ENCODE measurements at regions not wholly inside any gene's neighbourhood (a gene's known extent, or its start where the extent isn't known, plus 50 kb on each side); places are given as distances from the start of the nearest gene placed in this dataset.
"Not testable (repeated sequence)": the region's sequence is repeated elsewhere in the genome, so short reads cannot be mapped to it uniquely, and the experiment has no call there.

DNA sequence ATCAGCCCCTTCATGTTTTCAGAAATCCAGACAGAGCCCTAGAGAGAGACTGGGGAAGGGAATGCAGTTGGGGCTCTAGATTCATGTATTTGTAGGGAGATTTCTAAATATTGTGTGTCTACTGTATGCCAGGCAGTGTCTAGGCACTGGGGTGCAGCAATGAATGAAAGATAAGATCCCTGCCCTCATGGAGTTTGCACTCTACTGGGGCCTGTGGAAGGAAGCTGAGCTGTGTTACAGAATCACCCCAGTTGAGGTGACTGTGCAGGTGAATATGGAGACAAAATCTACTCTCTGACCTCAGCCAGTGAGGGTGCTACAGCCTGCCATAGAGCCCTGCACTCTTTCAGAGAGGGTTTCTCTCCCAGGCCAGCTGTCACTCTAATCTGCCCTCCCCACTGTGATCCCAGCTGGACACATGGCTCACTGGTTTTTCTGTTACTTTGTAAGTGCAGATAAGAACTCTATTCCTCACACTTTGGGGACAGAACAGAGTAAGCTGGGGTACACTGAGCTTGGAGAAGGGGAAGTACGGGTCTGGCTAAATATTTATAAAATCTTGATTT is 69.2 kb upstream of the E2F3 start:
- Histone ChIP-seq H4K20me1 (no peaks in the 10 kb centered on the region), H3K4me2 (no peak overlapping the region), H3K9ac (no peak overlapping the region), H3K36me3 (no peaks in the 10 kb centered on the region), H3K9me3 (replicated peaks in 1 of 11) (no peaks in the 10 kb centered on the region), H3K27ac (no peak overlapping the region), H3K27me3 (no peaks in the 10 kb centered on the region), H3K4me3 (no peak overlapping the region), H3K4me1 (no peaks in the 10 kb centered on the region)
- TF ChIP-seq Cebpa-rat (IDR thresholded peaks at IDR 0.05), result no peak

DNA sequence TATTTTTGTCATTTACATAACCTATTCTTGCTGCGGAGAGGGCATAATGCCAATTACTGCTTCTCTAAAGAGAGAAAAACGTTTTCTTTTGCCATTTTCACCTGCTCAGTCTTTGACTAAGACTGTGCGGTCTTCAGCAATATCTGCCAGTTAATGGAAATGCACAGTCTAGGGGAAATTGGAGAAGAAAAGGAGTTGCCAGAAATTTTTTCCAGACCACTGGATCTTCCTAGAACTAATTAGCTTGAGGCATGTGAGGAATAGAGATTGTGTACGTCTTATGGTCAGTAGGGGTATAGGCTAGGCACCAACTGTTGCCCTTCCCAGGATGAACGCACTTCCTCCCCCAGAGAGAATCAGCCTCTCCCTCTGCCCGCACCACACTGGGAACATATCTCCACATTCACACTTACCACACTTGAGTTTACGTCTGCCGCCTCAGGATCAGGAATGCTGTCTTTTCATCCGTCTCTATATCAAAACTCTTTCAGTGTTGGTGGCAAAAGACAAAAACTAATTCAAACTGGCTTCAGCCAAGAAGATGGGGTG is 67.9 kb upstream of the E2F3 start:
- Histone ChIP-seq H3K36me3 (no peaks in the 10 kb centered on the region), H3K27ac (no peak overlapping the region), H3K27me3 (no peaks in the 10 kb centered on the region), H3K9ac (no peak overlapping the region), H3K9me3 (replicated peaks in 1 of 11) (peaks cover 0 to 4% (median under 1%) of the 10 kb centered on the region in 11 experiments; a peak in 3 of 22 replicates), H3K4me2 (no peak overlapping the region), H4K20me1 (no peaks in the 10 kb centered on the region), H3K4me3 (no peak overlapping the region), H3K4me1 (no peaks in the 10 kb centered on the region)
- TF ChIP-seq Cebpa-rat (IDR thresholded peaks at IDR 0.05), result no peak

GRCh38 chr6:20334334-20334733 is 67.3 kb upstream of the E2F3 start:
- peaks cover 0 to 8% (median 4%) of the 10 kb centered on the region in 11 experiments; a peak in 3 of 22 replicates for H3K9me3 ChIP-seq (replicated peaks in 1 of 11)
- no peaks in the 10 kb centered on the region for H4K20me1 ChIP-seq
- H3K4me1 ChIP-seq, result no peaks in the 10 kb centered on the region
- H3K27me3 ChIP-seq, result no peaks in the 10 kb centered on the region
- no peak overlapping the region for H3K9ac ChIP-seq
- no peak overlapping the region for H3K4me2 ChIP-seq
- H3K36me3 ChIP-seq, result no peaks in the 10 kb centered on the region
- no peak for TF ChIP-seq Cebpa-rat (IDR thresholded peaks at IDR 0.05)
- no peak overlapping the region for H3K4me3 ChIP-seq
- H3K27ac ChIP-seq, result no peak overlapping the region

DNA sequence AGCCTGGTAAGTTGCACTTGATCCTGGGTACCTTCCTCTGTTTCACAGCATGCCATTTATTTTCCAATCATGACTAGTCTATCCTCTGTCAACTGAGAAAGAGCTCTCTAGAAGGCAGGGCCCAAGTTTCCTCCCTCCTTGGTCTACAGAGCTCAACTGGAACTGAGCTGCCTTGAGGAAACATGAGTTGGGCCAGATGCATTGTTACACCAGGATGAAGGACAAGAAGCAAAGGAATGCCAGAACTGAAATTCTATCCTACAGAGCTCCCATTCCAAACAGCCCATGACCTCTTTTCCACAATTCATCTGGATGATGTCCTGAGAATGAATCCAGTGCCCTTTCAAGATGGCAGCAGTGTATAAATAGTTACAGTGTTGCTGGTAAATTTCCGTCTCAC is 66.7 kb upstream of the E2F3 start:
- no peaks in the 10 kb centered on the region for H3K4me1 ChIP-seq

GRCh38 chr6:20335872-20336271 is 65.8 kb upstream of the E2F3 start:
- H3K27ac ChIP-seq, result no peak overlapping the region
- no peak overlapping the region for H3K9ac ChIP-seq
- H3K4me1 ChIP-seq, result peaks cover 0 to 4% (median 0%) of the 10 kb centered on the region in 10 experiments; a peak in 2 of 20 replicates
- H3K27me3 ChIP-seq, result no peaks in the 10 kb centered on the region
- H3K36me3 ChIP-seq, result no peaks in the 10 kb centered on the region
- no peak overlapping the region for H3K4me3 ChIP-seq
- peaks cover 0 to 19% (median 4%) of the 10 kb centered on the region in 11 experiments; a peak in 5 of 22 replicates for H3K9me3 ChIP-seq (replicated peaks in 1 of 11)
- no peak for TF ChIP-seq Cebpa-rat (IDR thresholded peaks at IDR 0.05)
- no peak overlapping the region for H3K4me2 ChIP-seq
- H4K20me1 ChIP-seq, result no peaks in the 10 kb centered on the region

More for the DNA sequence above, 66.7 kb upstream of the E2F3 start:
- Histone ChIP-seq H3K9me3 (replicated peaks in 1 of 11) (peaks cover 0 to 12% (median 4%) of the 10 kb centered on the region in 11 experiments; a peak in 5 of 22 replicates), H3K27ac (no peak overlapping the region), H3K36me3 (no peaks in the 10 kb centered on the region), H3K4me3 (no peak overlapping the region), H3K9ac (no peak overlapping the region), H3K4me2 (no peak overlapping the region), H3K27me3 (no peaks in the 10 kb centered on the region), H4K20me1 (no peaks in the 10 kb centered on the region)
- no peak for TF ChIP-seq Cebpa-rat (IDR thresholded peaks at IDR 0.05)

GRCh38 chr6:20338156-20338555 is 63.5 kb upstream of the E2F3 start:
- Histone ChIP-seq H3K4me2 (no peak overlapping the region), H3K27me3 (no peaks in the 10 kb centered on the region), H3K9me3 (replicated peaks in 1 of 11) (peaks cover 0 to 19% (median 4%) of the 10 kb centered on the region in 11 experiments; a peak in 5 of 22 replicates), H3K9ac (no peak overlapping the region), H3K36me3 (no peaks in the 10 kb centered on the region), H3K4me1 (peaks cover 0 to 4% (median 0%) of the 10 kb centered on the region in 10 experiments; a peak in 2 of 20 replicates), H3K27ac (no peak overlapping the region), H4K20me1 (no peaks in the 10 kb centered on the region), H3K4me3 (no peak overlapping the region)
- TF ChIP-seq Cebpa-rat (IDR thresholded peaks at IDR 0.05), result no peak

DNA sequence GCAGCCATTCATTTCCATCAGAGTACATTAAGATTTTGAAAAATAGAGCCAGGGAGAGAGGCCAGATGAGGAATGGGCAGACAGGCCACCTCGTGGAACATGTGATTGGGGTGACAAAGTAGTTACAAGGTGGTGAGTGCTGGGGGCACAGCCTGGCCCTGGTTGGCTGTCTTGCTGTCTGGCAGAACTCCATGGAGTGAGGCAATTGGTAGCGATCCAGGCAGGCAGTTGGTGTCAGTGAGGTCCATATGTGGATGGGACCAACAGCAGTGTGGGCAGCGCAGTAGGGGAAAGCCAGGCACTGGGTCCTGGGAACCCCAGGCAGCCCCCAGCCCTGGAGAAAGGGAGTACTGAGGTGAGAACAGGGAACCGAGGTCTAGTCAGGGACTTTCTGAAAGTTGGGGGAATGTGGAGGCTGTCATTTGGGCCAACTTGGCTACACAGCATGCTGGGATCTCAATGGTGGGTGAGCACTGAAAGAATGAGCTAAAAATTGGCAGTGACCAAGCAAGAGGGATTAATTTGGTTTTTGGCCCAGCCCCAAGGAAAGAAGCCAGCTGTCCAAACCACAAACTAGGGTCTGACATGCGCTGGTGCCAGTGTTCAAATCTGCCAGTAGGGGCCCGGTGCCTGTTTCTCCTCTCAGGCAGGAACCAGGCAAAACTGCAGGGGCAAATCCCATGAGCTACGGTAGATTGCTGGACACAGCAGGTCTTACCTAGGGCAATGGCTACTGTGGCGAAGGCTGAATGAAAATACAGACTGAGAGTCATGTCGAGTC is 61.4 kb upstream of the E2F3 start:
- Histone ChIP-seq H3K27ac (no peak overlapping the region), H3K4me3 (no peak overlapping the region), H3K4me1 (peaks cover 0 to 4% (median 0%) of the 10 kb centered on the region in 10 experiments; a peak in 2 of 20 replicates), H3K36me3 (no peaks in the 10 kb centered on the region), H3K27me3 (no peaks in the 10 kb centered on the region), H3K9me3 (replicated peaks in 1 of 11) (peaks cover 0 to 19% (median 4%) of the 10 kb centered on the region in 11 experiments; a peak in 5 of 22 replicates), H3K9ac (no peak overlapping the region), H4K20me1 (no peaks in the 10 kb centered on the region), H3K4me2 (no peak overlapping the region)
- no peak for TF ChIP-seq Cebpa-rat (IDR thresholded peaks at IDR 0.05)

DNA sequence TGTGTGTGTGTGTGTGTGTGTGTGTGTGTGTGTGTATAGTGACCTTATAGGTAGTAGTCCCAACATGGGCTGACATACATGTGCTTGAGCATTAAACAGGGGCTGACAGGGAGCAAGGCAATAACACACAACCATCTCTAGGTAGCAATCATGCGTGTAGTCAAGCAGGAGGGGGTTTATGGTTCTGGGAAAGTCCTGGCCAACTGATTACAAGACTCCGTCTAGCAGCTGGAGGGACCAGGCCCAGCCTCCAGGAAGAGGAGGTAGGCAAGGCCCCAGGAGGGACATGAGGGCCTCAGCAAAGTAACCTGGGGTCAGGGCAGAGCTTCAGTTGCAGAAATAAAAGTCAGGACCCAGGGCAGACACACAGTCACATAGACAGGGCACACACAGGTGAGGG is 60.6 kb upstream of the E2F3 start:
- peaks cover 0 to 4% (median 0%) of the 10 kb centered on the region in 10 experiments; a peak in 2 of 20 replicates for H3K4me1 ChIP-seq
- no peak overlapping the region for H3K4me3 ChIP-seq
- TF ChIP-seq Cebpa-rat (IDR thresholded peaks at IDR 0.05), result no peak
- H3K36me3 ChIP-seq, result no peaks in the 10 kb centered on the region
- no peak overlapping the region for H3K4me2 ChIP-seq
- H3K9me3 ChIP-seq (replicated peaks in 1 of 11), result peaks cover 0 to 19% (median 4%) of the 10 kb centered on the region in 11 experiments; a peak in 9 of 22 replicates
- H3K27me3 ChIP-seq, result no peaks in the 10 kb centered on the region
- no peak overlapping the region for H3K9ac ChIP-seq
- H4K20me1 ChIP-seq, result no peaks in the 10 kb centered on the region
- H3K27ac ChIP-seq, result no peak overlapping the region

GRCh38 chr6:20341564-20341963 is 60.1 kb upstream of the E2F3 start:
- H3K4me1 ChIP-seq, result peaks cover 0 to 4% (median 0%) of the 10 kb centered on the region in 10 experiments; a peak in 2 of 20 replicates
- H3K4me2 ChIP-seq, result no peak overlapping the region
- H4K20me1 ChIP-seq, result no peaks in the 10 kb centered on the region
- H3K4me3 ChIP-seq, result no peak overlapping the region
- no peak for TF ChIP-seq Cebpa-rat (IDR thresholded peaks at IDR 0.05)
- H3K9ac ChIP-seq, result no peak overlapping the region
- peaks cover under 1 to 19% (median 8%) of the 10 kb centered on the region in 11 experiments; a peak in 18 of 22 replicates for H3K9me3 ChIP-seq (replicated peaks in 1 of 11)
- H3K36me3 ChIP-seq, result no peaks in the 10 kb centered on the region
- no peaks in the 10 kb centered on the region for H3K27me3 ChIP-seq
- no peak overlapping the region for H3K27ac ChIP-seq

DNA sequence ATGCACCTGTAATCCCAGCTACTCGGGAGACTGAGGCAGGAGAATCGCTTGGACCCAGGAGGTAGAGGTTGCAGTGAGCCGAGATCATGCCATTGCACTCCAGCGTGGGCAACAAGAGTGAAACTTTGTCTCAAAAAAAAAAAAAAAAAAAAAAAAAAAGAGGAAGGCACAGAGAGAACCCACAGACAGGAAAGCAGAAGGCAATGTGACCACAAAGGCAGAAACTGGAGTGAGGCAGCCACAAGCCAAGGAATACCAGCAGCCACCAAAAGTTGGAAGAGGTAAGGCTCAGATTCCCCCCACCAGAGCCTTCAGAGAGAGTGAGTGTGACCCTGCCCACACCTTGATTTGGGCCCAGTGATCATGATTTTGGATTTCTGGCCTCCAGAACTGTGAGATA is 54.7 kb upstream of the E2F3 start:
- not testable (repeated sequence) for H3K4me1 ChIP-seq

More for the DNA sequence above, 54.7 kb upstream of the E2F3 start:
- H3K36me3 ChIP-seq, H3K27ac ChIP-seq, H3K4me3 ChIP-seq, H3K27me3 ChIP-seq, H4K20me1 ChIP-seq, H3K4me2 ChIP-seq, H3K9ac ChIP-seq: not testable (repeated sequence)
- H3K9me3 ChIP-seq (replicated peaks in 1 of 11), result peaks cover 14 to 34% (median 18%) of the 10 kb centered on the region in 11 experiments
